ENCODE measurements at regions not wholly inside any gene's neighbourhood (a gene's known extent, or its start where the extent isn't known, plus 50 kb on each side); places are given as distances from the start of the nearest gene placed in this dataset.

- H3K4me3 ChIP-seq, result no peak overlapping the region
- in situ Hi-C loops (cut with MboI; ENCODE audit: low pct_ligation_motif_present in 1 of 4, low pct_unique_long_range_greater_than_20kb in 1 of 4, low sequenced_read_pairs in 3 of 4) (no loop called here), intact Hi-C loops (cut with DNase I; ENCODE audit: low total_unique reads) (no loop called here)
- peaks cover 0 to 20% (median 9%) of the 10 kb centered on the region in 4 donors for H3K4me1 ChIP-seq
- H3K27ac ChIP-seq, result no peak overlapping the region
- WGBS, 2 donors (ENCODE audit: low coverage in 1 of 2), result 67% methylated on average over 7 of the region's 12 CpGs; no CpG with 5 or more reads in 1 of the 2 donors
- H3K36me3 ChIP-seq, result no peaks in the 10 kb centered on the region
- H3K27me3 ChIP-seq, result no peaks in the 10 kb centered on the region
- no peak for DNase-seq
- no peak for TF ChIP-seq CTCF (IDR thresholded peaks at IDR 0.05)
- no peak for TF ChIP-seq POLR2A (IDR thresholded peaks at IDR 0.05)
- TF ChIP-seq POLR2AphosphoS5 (IDR thresholded peaks at IDR 0.05), result no peak
- TF ChIP-seq EP300 (IDR thresholded peaks at IDR 0.05; ENCODE audit: low read depth), result no peak
- no peaks in the 10 kb centered on the region for H3K9me3 ChIP-seq
These were observed 65.0 kb upstream of the CFAP46 start for GRCh38 chr10:133007360-133007858.

- no peak for TF ChIP-seq POLR2AphosphoS5 (IDR thresholded peaks at IDR 0.05)
- no peaks in the 10 kb centered on the region for H3K9me3 ChIP-seq
- no peak overlapping the region for H3K27ac ChIP-seq
- DNase-seq, result no peak
- H3K4me1 ChIP-seq, result peaks cover 0 to 20% (median 9%) of the 10 kb centered on the region in 4 donors
- no peak overlapping the region for H3K4me3 ChIP-seq
- no peaks in the 10 kb centered on the region for H3K36me3 ChIP-seq
- WGBS, 2 donors (ENCODE audit: low coverage in 1 of 2), result 87% methylated on average over 13 of the region's 18 CpGs; no CpG with 5 or more reads in 1 of the 2 donors
- in situ Hi-C loops (cut with MboI; ENCODE audit: low pct_ligation_motif_present in 1 of 4, low pct_unique_long_range_greater_than_20kb in 1 of 4, low sequenced_read_pairs in 3 of 4) (no loop called here), intact Hi-C loops (cut with DNase I; ENCODE audit: low total_unique reads) (no loop called here)
- H3K27me3 ChIP-seq, result no peaks in the 10 kb centered on the region
These were observed 64.4 kb upstream of the CFAP46 start for GRCh38 chr10:133006806-133007205.

GRCh38 chr10:133006202-133006601 is 63.8 kb upstream of the CFAP46 start:
- Histone ChIP-seq H3K4me3 (no peak overlapping the region), H3K27ac (no peak overlapping the region), H3K27me3 (no peaks in the 10 kb centered on the region), H3K9me3 (no peaks in the 10 kb centered on the region), H3K36me3 (no peaks in the 10 kb centered on the region), H3K4me1 (peaks cover 0 to 20% (median 9%) of the 10 kb centered on the region in 4 donors)
- no peak for TF ChIP-seq EP300 (IDR thresholded peaks at IDR 0.05; ENCODE audit: low read depth)
- no peak for TF ChIP-seq POLR2A (IDR thresholded peaks at IDR 0.05)
- no peak for TF ChIP-seq POLR2AphosphoS5 (IDR thresholded peaks at IDR 0.05)
- no peak for TF ChIP-seq CTCF (IDR thresholded peaks at IDR 0.05)
- in situ Hi-C loops (cut with MboI; ENCODE audit: low pct_ligation_motif_present in 1 of 4, low pct_unique_long_range_greater_than_20kb in 1 of 4, low sequenced_read_pairs in 3 of 4), result no loop called here
- 85% methylated on average over 7 of the region's 10 CpGs; no CpG with 5 or more reads in 1 of the 2 donors for WGBS, 2 donors (ENCODE audit: low coverage in 1 of 2)
- intact Hi-C loops (cut with DNase I; ENCODE audit: low total_unique reads), result no loop called here
- DNase-seq, result no peak

GRCh38 chr10:133004478-133004877 is 62.1 kb upstream of the CFAP46 start:
- in situ Hi-C loops (cut with MboI; ENCODE audit: low pct_ligation_motif_present in 1 of 4, low pct_unique_long_range_greater_than_20kb in 1 of 4, low sequenced_read_pairs in 3 of 4) (no loop called here), intact Hi-C loops (cut with DNase I; ENCODE audit: low total_unique reads) (no loop called here)
- Histone ChIP-seq H3K27me3 (no peaks in the 10 kb centered on the region), H3K4me3 (no peak overlapping the region), H3K4me1 (peaks cover 0 to 14% (median 6%) of the 10 kb centered on the region in 4 donors), H3K36me3 (no peaks in the 10 kb centered on the region), H3K27ac (no peak overlapping the region), H3K9me3 (no peaks in the 10 kb centered on the region)
- DNase-seq, result no peak
- 40 to 81% methylated on average over 2 to 10 of the region's 10 CpGs for WGBS, 2 donors (ENCODE audit: low coverage in 1 of 2)
- TF ChIP-seq CTCF (IDR thresholded peaks at IDR 0.05), result no peak

- WGBS, 2 donors (ENCODE audit: low coverage in 1 of 2), result 75% methylated on average over 3 of the region's 3 CpGs; no CpG with 5 or more reads in 1 of the 2 donors
- Histone ChIP-seq H3K36me3 (no peaks in the 10 kb centered on the region), H3K4me1 (peaks cover 0 to 3% (median 0%) of the 10 kb centered on the region in 4 donors), H3K27ac (no peak overlapping the region), H3K4me3 (no peak overlapping the region), H3K9me3 (no peaks in the 10 kb centered on the region), H3K27me3 (no peaks in the 10 kb centered on the region)
- intact Hi-C loops (cut with DNase I; ENCODE audit: low total_unique reads), result no loop called here
- DNase-seq, result no peak
- TF ChIP-seq CTCF (IDR thresholded peaks at IDR 0.05) (no peak), EP300 (IDR thresholded peaks at IDR 0.05; ENCODE audit: low read depth) (no peak), POLR2AphosphoS5 (IDR thresholded peaks at IDR 0.05) (no peak), POLR2A (IDR thresholded peaks at IDR 0.05) (no peak)
- in situ Hi-C loops (cut with MboI; ENCODE audit: low pct_ligation_motif_present in 1 of 4, low pct_unique_long_range_greater_than_20kb in 1 of 4, low sequenced_read_pairs in 3 of 4), result no loop called here
These were observed 60.8 kb upstream of the CFAP46 start for GRCh38 chr10:133003188-133003587.
